ENCODE measurements at regions not wholly inside any gene's neighbourhood (a gene's known extent, or its start where the extent isn't known, plus 50 kb on each side); places are given as distances from the start of the nearest gene placed in this dataset.
"Not testable (repeated sequence)": the region's sequence is repeated elsewhere in the genome, so short reads cannot be mapped to it uniquely, and the experiment has no call there.

DNA sequence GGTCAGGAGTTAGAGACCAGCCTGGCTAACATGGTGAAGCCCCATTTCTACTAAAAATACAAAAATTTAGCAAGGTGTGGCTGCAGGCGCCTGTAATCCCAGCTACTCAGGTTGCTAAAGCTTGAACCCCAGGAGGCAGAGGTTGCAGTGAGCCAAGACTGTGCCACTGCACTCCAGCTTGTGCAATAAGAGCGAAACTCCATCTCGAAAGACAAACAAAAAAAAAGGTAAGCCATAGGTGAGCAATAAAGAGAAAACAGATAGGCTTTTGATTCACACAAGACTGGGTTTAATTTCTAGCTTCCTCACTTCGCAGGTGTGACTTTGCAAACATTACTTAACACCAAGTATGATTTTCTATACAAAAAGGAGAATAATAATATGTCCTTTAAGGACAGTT is 72.3 kb upstream of the ACBD5 start:
- TF ChIP-seq, protein P1, sequence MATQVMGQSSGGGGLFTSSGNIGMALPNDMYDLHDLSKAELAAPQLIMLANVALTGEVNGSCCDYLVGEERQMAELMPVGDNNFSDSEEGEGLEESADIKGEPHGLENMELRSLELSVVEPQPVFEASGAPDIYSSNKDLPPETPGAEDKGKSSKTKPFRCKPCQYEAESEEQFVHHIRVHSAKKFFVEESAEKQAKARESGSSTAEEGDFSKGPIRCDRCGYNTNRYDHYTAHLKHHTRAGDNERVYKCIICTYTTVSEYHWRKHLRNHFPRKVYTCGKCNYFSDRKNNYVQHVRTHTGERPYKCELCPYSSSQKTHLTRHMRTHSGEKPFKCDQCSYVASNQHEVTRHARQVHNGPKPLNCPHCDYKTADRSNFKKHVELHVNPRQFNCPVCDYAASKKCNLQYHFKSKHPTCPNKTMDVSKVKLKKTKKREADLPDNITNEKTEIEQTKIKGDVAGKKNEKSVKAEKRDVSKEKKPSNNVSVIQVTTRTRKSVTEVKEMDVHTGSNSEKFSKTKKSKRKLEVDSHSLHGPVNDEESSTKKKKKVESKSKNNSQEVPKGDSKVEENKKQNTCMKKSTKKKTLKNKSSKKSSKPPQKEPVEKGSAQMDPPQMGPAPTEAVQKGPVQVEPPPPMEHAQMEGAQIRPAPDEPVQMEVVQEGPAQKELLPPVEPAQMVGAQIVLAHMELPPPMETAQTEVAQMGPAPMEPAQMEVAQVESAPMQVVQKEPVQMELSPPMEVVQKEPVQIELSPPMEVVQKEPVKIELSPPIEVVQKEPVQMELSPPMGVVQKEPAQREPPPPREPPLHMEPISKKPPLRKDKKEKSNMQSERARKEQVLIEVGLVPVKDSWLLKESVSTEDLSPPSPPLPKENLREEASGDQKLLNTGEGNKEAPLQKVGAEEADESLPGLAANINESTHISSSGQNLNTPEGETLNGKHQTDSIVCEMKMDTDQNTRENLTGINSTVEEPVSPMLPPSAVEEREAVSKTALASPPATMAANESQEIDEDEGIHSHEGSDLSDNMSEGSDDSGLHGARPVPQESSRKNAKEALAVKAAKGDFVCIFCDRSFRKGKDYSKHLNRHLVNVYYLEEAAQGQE (IDR thresholded peaks at IDR 0.05; ENCODE audit: insufficient read depth in 1 of 2, low read depth in 2 of 2, low read length in 1 of 2) = no peak
- TF ChIP-seq, protein P2, sequence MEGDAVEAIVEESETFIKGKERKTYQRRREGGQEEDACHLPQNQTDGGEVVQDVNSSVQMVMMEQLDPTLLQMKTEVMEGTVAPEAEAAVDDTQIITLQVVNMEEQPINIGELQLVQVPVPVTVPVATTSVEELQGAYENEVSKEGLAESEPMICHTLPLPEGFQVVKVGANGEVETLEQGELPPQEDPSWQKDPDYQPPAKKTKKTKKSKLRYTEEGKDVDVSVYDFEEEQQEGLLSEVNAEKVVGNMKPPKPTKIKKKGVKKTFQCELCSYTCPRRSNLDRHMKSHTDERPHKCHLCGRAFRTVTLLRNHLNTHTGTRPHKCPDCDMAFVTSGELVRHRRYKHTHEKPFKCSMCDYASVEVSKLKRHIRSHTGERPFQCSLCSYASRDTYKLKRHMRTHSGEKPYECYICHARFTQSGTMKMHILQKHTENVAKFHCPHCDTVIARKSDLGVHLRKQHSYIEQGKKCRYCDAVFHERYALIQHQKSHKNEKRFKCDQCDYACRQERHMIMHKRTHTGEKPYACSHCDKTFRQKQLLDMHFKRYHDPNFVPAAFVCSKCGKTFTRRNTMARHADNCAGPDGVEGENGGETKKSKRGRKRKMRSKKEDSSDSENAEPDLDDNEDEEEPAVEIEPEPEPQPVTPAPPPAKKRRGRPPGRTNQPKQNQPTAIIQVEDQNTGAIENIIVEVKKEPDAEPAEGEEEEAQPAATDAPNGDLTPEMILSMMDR (IDR thresholded peaks at IDR 0.05) = no peak
- no peak for TF ChIP-seq SIN3A (IDR thresholded peaks at IDR 0.05; ENCODE audit: borderline replicate concordance, insufficient read depth, low read depth, low read length)
- no peak for TF ChIP-seq POLR2AphosphoS5 (IDR thresholded peaks at IDR 0.05; ENCODE audit: low read depth, low read length)
- Histone ChIP-seq H3K36me3 (ENCODE audit: control insufficient read depth, insufficient read depth, low read length) (no peaks in the 10 kb centered on the region), H3K4me1 (ENCODE audit: control insufficient read depth, insufficient read depth, low read length) (no peaks in the 10 kb centered on the region), H3K27me3 (ENCODE audit: control insufficient read depth, insufficient read depth, low read length) (no peaks in the 10 kb centered on the region), H3K9me3 (ENCODE audit: control insufficient read depth, insufficient read depth, low read depth, low read length) (no peaks in the 10 kb centered on the region), H3K27ac (ENCODE audit: low read length) (no peak overlapping the region), H3K4me3 (ENCODE audit: low read depth in 2 of 2, low read length in 2 of 2) (no peak overlapping the region)
- in situ Hi-C loops (cut with HindIII; ENCODE audit: low pct_unique_long_range_greater_than_20kb, low sequenced_read_pairs) (no loop called here), intact Hi-C loops (cut with micrococcal nuclease; ENCODE audit: unreplicated experiment) (no loop called here)
- no peak for ATAC-seq
- no TSS peak for BruUV-seq (replicated peaks)
- ChIA-PET POLR2A (no interaction called here), CTCF (no interaction called here)
- no peak for DNase-seq (ENCODE audit: low read depth, low spot score)

DNA sequence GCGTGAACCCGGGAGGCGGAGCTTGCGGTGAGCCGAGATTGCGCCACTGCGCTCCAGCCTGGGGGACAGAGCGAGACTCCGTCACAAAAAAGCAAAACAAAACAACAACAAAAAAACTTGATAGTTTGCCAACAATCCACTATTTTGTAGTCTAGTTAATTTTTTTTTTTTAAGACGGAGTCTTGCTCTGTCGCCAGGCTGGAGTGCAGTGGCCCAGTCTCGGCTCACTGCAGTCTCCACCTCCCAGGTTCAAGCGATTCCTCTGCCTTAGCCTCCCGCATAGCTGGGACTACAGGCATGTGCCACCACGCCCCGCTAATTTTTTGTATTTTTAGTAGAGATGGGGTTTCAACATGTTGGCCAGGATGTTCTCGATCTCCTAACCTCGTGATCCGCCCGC is 71.2 kb upstream of the ACBD5 start:
- intact Hi-C loops (cut with micrococcal nuclease; ENCODE audit: unreplicated experiment); POLR2A ChIA-PET; BruUV-seq (replicated peaks): not testable (repeated sequence)

DNA sequence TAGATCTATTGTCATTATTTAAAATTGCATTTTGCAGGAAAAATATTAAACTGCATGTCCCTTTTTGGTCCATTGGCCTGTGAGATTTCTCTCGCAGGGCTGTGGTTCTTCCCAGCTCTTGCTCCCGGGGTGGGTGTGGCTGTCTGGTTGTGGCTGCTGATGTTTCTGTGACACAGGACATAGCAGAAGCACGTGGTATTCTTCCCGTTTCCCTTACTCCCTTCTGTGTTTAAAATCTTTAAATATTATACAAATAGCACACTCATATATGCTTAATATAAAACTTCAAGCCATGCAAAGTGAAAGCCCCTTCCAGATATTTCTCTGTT is 57.9 kb upstream of the ACBD5 start:
- POLR2A ChIA-PET = not testable (repeated sequence)

More for the DNA sequence above, 71.2 kb upstream of the ACBD5 start:
- H3K27ac ChIP-seq (ENCODE audit: low read length); H3K27me3 ChIP-seq (ENCODE audit: control insufficient read depth, insufficient read depth, low read length); in situ Hi-C loops (cut with HindIII; ENCODE audit: low pct_unique_long_range_greater_than_20kb, low sequenced_read_pairs); H3K4me1 ChIP-seq (ENCODE audit: control insufficient read depth, insufficient read depth, low read length); DNase-seq (ENCODE audit: low read depth, low spot score); ATAC-seq; H3K4me3 ChIP-seq (ENCODE audit: low read depth in 2 of 2, low read length in 2 of 2); H3K9me3 ChIP-seq (ENCODE audit: control insufficient read depth, insufficient read depth, low read depth, low read length); CTCF ChIA-PET; H3K36me3 ChIP-seq (ENCODE audit: control insufficient read depth, insufficient read depth, low read length): not testable (repeated sequence)

More for the DNA sequence above, 57.9 kb upstream of the ACBD5 start:
- CTCF ChIA-PET; in situ Hi-C loops (cut with HindIII; ENCODE audit: low pct_unique_long_range_greater_than_20kb, low sequenced_read_pairs); intact Hi-C loops (cut with micrococcal nuclease; ENCODE audit: unreplicated experiment); H3K36me3 ChIP-seq (ENCODE audit: control insufficient read depth, insufficient read depth, low read length); ATAC-seq; H3K27ac ChIP-seq (ENCODE audit: low read length); BruUV-seq (replicated peaks); H3K27me3 ChIP-seq (ENCODE audit: control insufficient read depth, insufficient read depth, low read length); H3K4me3 ChIP-seq (ENCODE audit: low read depth in 2 of 2, low read length in 2 of 2); H3K9me3 ChIP-seq (ENCODE audit: control insufficient read depth, insufficient read depth, low read depth, low read length); DNase-seq (ENCODE audit: low read depth, low spot score); H3K4me1 ChIP-seq (ENCODE audit: control insufficient read depth, insufficient read depth, low read length): not testable (repeated sequence)
